Prostate gland (tissue), 2 donors: ENCODE measurements at regions not wholly inside any gene's neighbourhood (a gene's known extent, or its start where the extent isn't known, plus 50 kb on each side); places are given as distances from the start of the nearest gene placed in this dataset.
"Not testable (repeated sequence)": the region's sequence is repeated elsewhere in the genome, so short reads cannot be mapped to it uniquely, and the experiment has no call there.

Source experiments
- CTCF ChIP-seq, 4 experiments: fragments of 200-600 bp in 2 of 4; fragments of 450-650 bp in 2 of 4; sonication (generic) in 2 of 4; IDR thresholded peaks; 1 replicate in 3 of 4; 2 replicates in 1 of 4; pipeline ENCODE4 v1.5.1; 2016 to 2019; ENCODE audit warnings: antibody characterized with exemption in 4 of 4, mild to moderate bottlenecking in 2 of 4, moderate library complexity in 2 of 4
- POLR2A ChIP-seq: fragments of 450-650 bp; IDR thresholded peaks from one replicate; pipeline ENCODE4 v1.6.1; 2016; ENCODE audit warnings: antibody characterized with exemption, mild to moderate bottlenecking
- POLR2AphosphoS5 ChIP-seq: sonication (generic); formaldehyde crosslinking; IDR thresholded peaks from one replicate; pipeline ENCODE4 v1.6.1; 2017; ENCODE audit warnings: antibody characterized with exemption

DNA sequence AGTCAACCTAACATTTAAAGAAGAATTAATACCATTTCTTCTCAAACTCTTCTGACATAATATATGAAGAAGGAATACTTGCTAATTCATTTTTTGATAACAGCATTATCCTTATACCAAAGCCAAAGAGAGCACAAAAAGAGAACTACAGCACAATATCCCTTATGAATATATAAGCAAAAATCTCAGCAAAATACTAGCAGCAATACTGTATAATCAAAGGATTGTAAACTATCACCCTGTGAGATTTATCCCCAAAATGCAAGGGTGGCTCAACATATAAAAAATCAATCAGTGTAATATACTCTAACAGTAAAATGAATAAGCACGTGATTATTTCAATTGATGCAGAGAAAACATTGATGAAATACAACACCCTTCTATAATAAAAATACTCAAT lies 81.9 kb upstream of the ZNG1F start:
- not testable (repeated sequence) for TF ChIP-seq CTCF (IDR thresholded peaks at IDR 0.05); POLR2AphosphoS5; POLR2A
